H1 (cell line): ENCODE measurements at regions not wholly inside any gene's neighbourhood (a gene's known extent, or its start where the extent isn't known, plus 50 kb on each side); places are given as distances from the start of the nearest gene placed in this dataset.

Experiments used
- CTCF ChIA-PET: fragments of 300-600 bp; sonication (Branson Sonifier 250); formaldehyde crosslinking; loops from one replicate; lab custom pipeline; 2021; ENCODE audit not compliant: partially characterized antibody; lab: Charles Lee
- POLR2A ChIA-PET: fragments of 300-600 bp; sonication (Branson Sonifier 250); formaldehyde crosslinking; loops from one replicate; lab custom pipeline; 2021; ENCODE audit warnings: inconsistent platforms; ENCODE audit not compliant: partially characterized antibody; lab: Charles Lee
- DNase-seq, 2 experiments: peaks; one replicate each; pipeline versions ENCODE4 v3.0.0 to v3.0.0-alpha.2; 2010 to 2022; ENCODE audit warnings: low spot score in 2 of 2, low read depth in 1 of 2, mixed read lengths in 1 of 2
- FAIRE-seq: peaks from 2 replicates; lab custom pipeline; 2011; peaks lifted over from hg19 to GRCh38; lab: Jason Lieb, UNC
- H2AFZ ChIP-seq: 2 replicates; pipeline ENCODE4 v1.8.1; 2012; ENCODE audit warnings: low read length, inconsistent platforms
- H2AK5ac ChIP-seq: 2 replicates; pipeline ENCODE4 v1.6.1; 2013; ENCODE audit warnings: low read depth, low read length
- H2BK120ac ChIP-seq: replicated peaks from 2 replicates; pipeline ENCODE3; 2013; ENCODE audit warnings: low read depth, low read length, inconsistent platforms
- H2BK12ac ChIP-seq: 2 replicates; pipeline ENCODE4 v1.6.1; 2013; ENCODE audit warnings: low read depth, low read length
- H2BK15ac ChIP-seq: 2 replicates; pipeline ENCODE4 v1.6.1; 2013; ENCODE audit warnings: low read length
- H2BK20ac ChIP-seq: 2 replicates; pipeline ENCODE4 v1.6.1; 2013; ENCODE audit warnings: low read length
- H2BK5ac ChIP-seq: 2 replicates; pipeline ENCODE4 v1.6.1; 2013; ENCODE audit warnings: low read depth, low read length
- H3K14ac ChIP-seq: 2 replicates; pipeline ENCODE4 v1.6.1; 2013; ENCODE audit warnings: inconsistent platforms; ENCODE audit not compliant: insufficient read length
- H3K18ac ChIP-seq: 2 replicates; pipeline ENCODE4 v1.6.1; 2013; ENCODE audit warnings: low read length; ENCODE audit errors: extremely low read depth
- H3K23ac ChIP-seq: 2 replicates; pipeline ENCODE4 v1.6.1; 2013; ENCODE audit warnings: inconsistent platforms; ENCODE audit not compliant: insufficient read length
- H3K23me2 ChIP-seq: 2 replicates; pipeline ENCODE4 v1.6.1; 2013; ENCODE audit warnings: low read depth, low read length
- H3K27ac ChIP-seq: 2 replicates; pipeline ENCODE4 v1.6.1; 2011; ENCODE audit warnings: low read depth, low read length, inconsistent platforms
- H3K27me3 ChIP-seq, 4 experiments: replicated peaks in 1 of 4; 1 replicate in 1 of 4; 2 replicates in 3 of 4; pipeline versions ENCODE4 v1.6.1 to v1.8.1; 2011 to 2013; ENCODE audit warnings: low read length in 3 of 4, mild to moderate bottlenecking in 3 of 4, inconsistent platforms in 2 of 4, mixed read lengths in 2 of 4, moderate library complexity in 1 of 4; ENCODE audit not compliant: control insufficient read depth in 3 of 4, insufficient read depth in 3 of 4; ENCODE audit errors: extremely low read depth in 1 of 4
- H3K36me3 ChIP-seq, 4 experiments: 2 replicates each; pipeline versions ENCODE4 v1.6.1 to v1.8.1; 2011 to 2013; ENCODE audit warnings: mild to moderate bottlenecking in 4 of 4, low read length in 3 of 4, moderate library complexity in 2 of 4, control low read depth in 1 of 4, inconsistent platforms in 1 of 4; ENCODE audit not compliant: insufficient read depth in 4 of 4, control insufficient read depth in 2 of 4
- H3K4ac ChIP-seq: replicated peaks from 2 replicates; pipeline ENCODE3; 2013; ENCODE audit warnings: low read length, low read depth, mixed read lengths, inconsistent platforms; ENCODE audit not compliant: insufficient read length
- H3K4me1 ChIP-seq, 4 experiments: replicated peaks in 1 of 4; 1 replicate in 1 of 4; 2 replicates in 3 of 4; pipeline versions ENCODE4 v1.6.1 to v1.8.1; 2011 to 2013; ENCODE audit warnings: low read length in 3 of 4, inconsistent platforms in 2 of 4, mixed read lengths in 1 of 4; ENCODE audit not compliant: insufficient read depth in 4 of 4, control insufficient read depth in 3 of 4
- H3K4me2 ChIP-seq, 2 experiments: 2 replicates each; pipeline versions ENCODE4 v1.6.1 to v1.8.1; 2011 to 2013; ENCODE audit warnings: low read depth in 2 of 2, low read length in 2 of 2, control low read depth in 1 of 2, inconsistent platforms in 1 of 2, mild to moderate bottlenecking in 1 of 2; ENCODE audit not compliant: insufficient read depth in 1 of 2
- H3K4me3 ChIP-seq, 4 experiments: fragments of 200-600, 300-600 bp in 1 of 4; sonication (generic), shearing (Covaris generic), sonication (Bioruptor Twin) in 1 of 4; 2 replicates each; pipeline versions ENCODE4 v1.5.1 to v1.8.1; 2011 to 2016; ENCODE audit warnings: low read length in 4 of 4, low read depth in 3 of 4, control low read depth in 2 of 4, inconsistent platforms in 2 of 4, mild to moderate bottlenecking in 2 of 4, mixed read lengths in 1 of 4, moderate library complexity in 1 of 4; ENCODE audit not compliant: insufficient read depth in 2 of 4; ENCODE audit errors: extremely low read depth in 1 of 4
- H3K56ac ChIP-seq: replicated peaks from 2 replicates; pipeline ENCODE3; 2013; ENCODE audit warnings: low read depth, mild to moderate bottlenecking, mixed read lengths, low read length, inconsistent platforms; ENCODE audit not compliant: insufficient read length
- H3K79me1 ChIP-seq: 2 replicates; pipeline ENCODE4 v1.6.1; 2013; ENCODE audit warnings: low read depth, low read length, control low read depth
- H3K79me2 ChIP-seq, 2 experiments: 2 replicates each; pipeline versions ENCODE4 v1.6.1 to v1.8.1; 2012 to 2013; ENCODE audit warnings: low read length in 2 of 2, mild to moderate bottlenecking in 2 of 2, inconsistent platforms in 1 of 2; ENCODE audit not compliant: insufficient read depth in 2 of 2, control insufficient read depth in 1 of 2
- H3K9ac ChIP-seq, 4 experiments: replicated peaks in 1 of 4; 1 replicate in 1 of 4; 2 replicates in 3 of 4; pipeline versions ENCODE4 v1.6.1 to v1.8.1; 2011 to 2013; ENCODE audit warnings: low read depth in 3 of 4, low read length in 3 of 4, control low read depth in 2 of 4, mild to moderate bottlenecking in 2 of 4, moderate library complexity in 2 of 4, inconsistent platforms in 1 of 4; ENCODE audit errors: extremely low read depth in 1 of 4
- H3K9me3 ChIP-seq, 2 experiments: 2 replicates each; pipeline versions ENCODE4 v1.6.1 to v1.8.1; 2012 to 2013; ENCODE audit warnings: mild to moderate bottlenecking in 2 of 2, moderate library complexity in 2 of 2, control low read depth in 1 of 2, inconsistent platforms in 1 of 2, low read depth in 1 of 2, low read length in 1 of 2, mixed read lengths in 1 of 2; ENCODE audit not compliant: insufficient read depth in 2 of 2
- H4K20me1 ChIP-seq, 2 experiments: replicated peaks in 1 of 2; 2 replicates each; pipeline versions ENCODE3 to v1.8.1; 2011 to 2013; ENCODE audit warnings: inconsistent platforms in 2 of 2, low read length in 2 of 2, mild to moderate bottlenecking in 1 of 2; ENCODE audit not compliant: insufficient read depth in 2 of 2, control insufficient read depth in 1 of 2
- H4K5ac ChIP-seq: 2 replicates; pipeline ENCODE4 v1.6.1; 2013; ENCODE audit warnings: low read length, low read depth, mixed read lengths, inconsistent platforms; ENCODE audit not compliant: insufficient read length
- H4K8ac ChIP-seq: 2 replicates; pipeline ENCODE4 v1.8.0; 2013; ENCODE audit warnings: mild to moderate bottlenecking, moderate library complexity, low read length, inconsistent platforms; ENCODE audit not compliant: insufficient read depth; ENCODE audit errors: extremely low read depth
- H4K91ac ChIP-seq: replicated peaks from 2 replicates; pipeline ENCODE3; 2013; ENCODE audit warnings: low read length, mixed read lengths, inconsistent platforms; ENCODE audit not compliant: insufficient read length
- RAD21 ChIP-seq, 2 experiments: IDR thresholded peaks in 1 of 2; conservative IDR thresholded peaks in 1 of 2; 2 replicates each; pipeline ENCODE4 v1.6.1; 2011; ENCODE audit warnings: low read depth in 2 of 2, low read length in 2 of 2, improper control_type of control experiment in 1 of 2, inconsistent platforms in 1 of 2, mild to moderate bottlenecking in 1 of 2, moderate library complexity in 1 of 2
- RFX5 ChIP-seq: IDR thresholded peaks from 2 replicates; pipeline ENCODE4 v1.6.1; 2011; ENCODE audit warnings: low read depth, low read length, improper control_type of control experiment, borderline replicate concordance
- WGBS, 2 experiments: shearing (Covaris generic) in 1 of 2; methylation state at CpG; one replicate each; pipeline versions ENCODE4 v1.1.6 to v1.1.7; 2013 to 2015; ENCODE audit warnings: low lambda C conversion rate in 2 of 2, mixed read lengths in 2 of 2, inconsistent platforms in 1 of 2, low coverage in 1 of 2, missing lambda C conversion rate in 1 of 2; ENCODE audit not compliant: insufficient replicate concordance in 2 of 2, insufficient coverage in 1 of 2, insufficient read length in 1 of 2; ENCODE audit errors: extremely low coverage in 1 of 2, missing lambda C conversion rate in 1 of 2; 5-methylcytosine and 5-hydroxymethylcytosine counted together

GRCh38 chrY:19220784-19221183 lies 447.2 kb upstream of the HSFY2 start:
- no peak overlapping the region for H3K4ac ChIP-seq
- no peak for DNase-seq
- H2BK15ac ChIP-seq, result no peak overlapping the region
- no peak overlapping the region for H2BK12ac ChIP-seq
- no peak overlapping the region for H2BK120ac ChIP-seq
- 80% methylated on average over 1 of the region's 1 CpG; no CpG with 5 or more reads in 1 of the 2 experiments for WGBS, 2 experiments
- peak; percentile 46 to 49 for TF ChIP-seq RAD21 (IDR thresholded peaks at IDR 0.05 in 1 of 2, conservative IDR thresholded peaks at IDR 0.05 in 1 of 2; ENCODE audit: low read depth in 2 of 2, low read length in 2 of 2)
- no peak for TF ChIP-seq RFX5
- H4K8ac ChIP-seq, result no peak overlapping the region
- no peaks in the 10 kb centered on the region for H3K9me3 ChIP-seq
- no peak for FAIRE-seq
- no peak overlapping the region for H3K18ac ChIP-seq
- H3K79me1 ChIP-seq, result no peaks in the 10 kb centered on the region
- no peaks in the 10 kb centered on the region for H4K20me1 ChIP-seq
- no peak overlapping the region for H3K4me3 ChIP-seq
- no peak overlapping the region for H2BK20ac ChIP-seq
- H3K27ac ChIP-seq, result no peak overlapping the region
- H3K56ac ChIP-seq, result no peak overlapping the region
- H3K14ac ChIP-seq, result no peak overlapping the region
- ChIA-PET CTCF (interaction anchor here (1.0 kb wide), 1 partner anchor 339 kb away, joined by 3 read pairs; no protein-coding TSS in a partner anchor), POLR2A (no interaction called here)
- no peak overlapping the region for H4K91ac ChIP-seq
- no peak overlapping the region for H3K4me2 ChIP-seq
- H3K79me2 ChIP-seq, result no peaks in the 10 kb centered on the region
- H2AK5ac ChIP-seq, result no peak overlapping the region
- no peak overlapping the region for H4K5ac ChIP-seq
- no peak overlapping the region for H2BK5ac ChIP-seq
- no peaks in the 10 kb centered on the region for H3K4me1 ChIP-seq
- no peak overlapping the region for H3K9ac ChIP-seq
- H3K23me2 ChIP-seq, result no peaks in the 10 kb centered on the region
- no peak overlapping the region for H3K23ac ChIP-seq
- H3K36me3 ChIP-seq, result no peaks in the 10 kb centered on the region
- H2AFZ ChIP-seq, result no peak overlapping the region
- H3K27me3 ChIP-seq, result no peaks in the 10 kb centered on the region
